Endothelial cell of umbilical vein (primary cell): ENCODE measurements at regions not wholly inside any gene's neighbourhood (a gene's known extent, or its start where the extent isn't known, plus 50 kb on each side); places are given as distances from the start of the nearest gene placed in this dataset.

Experiments
- BruUV-seq: library from RNA; stranded (reverse); fragments of 400-500 nt; replicated peaks from 2 replicates; lab custom pipeline; 2021; lab: Mats Ljungman, UMichigan
- CTCF ChIA-PET: fragments of 300-600, 350-600 bp; sonication (Branson Sonifier 250); formaldehyde crosslinking; loops from one replicate; lab custom pipeline; 2021; ENCODE audit warnings: antibody characterized with exemption, inconsistent platforms; lab: Charles Lee
- POLR2A ChIA-PET: fragments of 300-600, 350-600 bp; sonication (Branson Sonifier 250); formaldehyde crosslinking; loops from one replicate; lab custom pipeline; 2021; ENCODE audit warnings: antibody characterized with exemption, inconsistent platforms; lab: Charles Lee
- DNase-seq: peaks from one replicate; pipeline ENCODE4 v3.0.0-alpha.2; 2011; ENCODE audit warnings: low read depth, low spot score
- FAIRE-seq: peaks from 2 replicates; lab custom pipeline; 2011; peaks lifted over from hg19 to GRCh38; lab: Jason Lieb, UNC
- H2AFZ ChIP-seq: 2 replicates; pipeline ENCODE4 v1.6.0; 2012; ENCODE audit warnings: low read depth, low read length, control low read depth, inconsistent platforms
- H3K27ac ChIP-seq: 2 replicates; pipeline ENCODE4 v1.5.1; 2011; ENCODE audit warnings: low read depth, mild to moderate bottlenecking, control low read depth, low read length, moderate library complexity; ENCODE audit not compliant: insufficient read depth
- H3K27me3 ChIP-seq, 2 experiments: 2 replicates each; pipeline versions ENCODE4 v1.6.0 to v1.6.1; 2011; ENCODE audit warnings: low read length in 2 of 2, mixed read lengths in 1 of 2; ENCODE audit not compliant: control insufficient read depth in 2 of 2, insufficient read depth in 2 of 2
- H3K36me3 ChIP-seq, 2 experiments: 2 replicates in 1 of 2; 3 replicates in 1 of 2; pipeline ENCODE4 v1.5.1; 2011; ENCODE audit warnings: low read length in 2 of 2, mild to moderate bottlenecking in 1 of 2, moderate library complexity in 1 of 2; ENCODE audit not compliant: control insufficient read depth in 2 of 2, insufficient read depth in 2 of 2; ENCODE audit errors: extremely low read depth in 1 of 2
- H3K4me1 ChIP-seq: 3 replicates; pipeline ENCODE4 v1.5.1; 2011; ENCODE audit warnings: mild to moderate bottlenecking, low read length; ENCODE audit not compliant: control insufficient read depth, insufficient read depth; ENCODE audit errors: extremely low read depth
- H3K4me2 ChIP-seq: 2 replicates; pipeline ENCODE4 v1.6.1; 2011; ENCODE audit warnings: low read length, control low read depth, mixed read lengths; ENCODE audit not compliant: insufficient read depth
- H3K4me3 ChIP-seq, 3 experiments: fragments of 200-600 bp in 1 of 3; sonication (generic), shearing (Covaris generic) in 1 of 3; replicated peaks in 1 of 3; 2 replicates each; pipeline ENCODE4 v1.5.1; 2011 to 2016; ENCODE audit warnings: control low read depth in 3 of 3, low read length in 3 of 3, mild to moderate bottlenecking in 2 of 3, inconsistent platforms in 1 of 3, low read depth in 1 of 3, moderate library complexity in 1 of 3; ENCODE audit not compliant: insufficient read depth in 1 of 3
- H3K79me2 ChIP-seq: 2 replicates; pipeline ENCODE4 v1.6.0; 2012; ENCODE audit warnings: low read length, inconsistent platforms; ENCODE audit not compliant: control insufficient read depth, insufficient read depth
- H3K9ac ChIP-seq: replicated peaks from 2 replicates; pipeline ENCODE3; 2011; ENCODE audit warnings: low read length, control low read depth; ENCODE audit not compliant: insufficient read depth; ENCODE audit errors: extremely low read depth
- H3K9me1 ChIP-seq: replicated peaks from 3 replicates; pipeline ENCODE4 v1.6.0; 2011; ENCODE audit warnings: mild to moderate bottlenecking, low read length; ENCODE audit not compliant: control insufficient read depth, insufficient read depth; ENCODE audit errors: extremely low read depth
- H3K9me3 ChIP-seq: replicated peaks from 2 replicates; pipeline ENCODE4 v1.5.1; 2012; ENCODE audit warnings: low read length, inconsistent platforms; ENCODE audit not compliant: control insufficient read depth, insufficient read depth
- H4K20me1 ChIP-seq: replicated peaks from 2 replicates; pipeline ENCODE3; 2011; ENCODE audit warnings: mild to moderate bottlenecking, low read length; ENCODE audit not compliant: control insufficient read depth, insufficient read depth; ENCODE audit errors: extremely low read depth
- CTCF ChIP-seq, 2 donors: IDR thresholded peaks; 1 replicate in 1 of 2; 2 replicates in 1 of 2; pipeline ENCODE4 v1.5.1; 2011; ENCODE audit warnings: low read length in 2 of 2, mild to moderate bottlenecking in 2 of 2, moderate library complexity in 2 of 2, control low read depth in 1 of 2, inconsistent platforms in 1 of 2, low read depth in 1 of 2; ENCODE audit not compliant: insufficient read depth in 1 of 2; ENCODE audit errors: extremely low read depth in 1 of 2
- EZH2 ChIP-seq: IDR thresholded peaks from 2 replicates; pipeline ENCODE4 v1.6.1; 2012; ENCODE audit warnings: borderline replicate concordance, low read depth, mild to moderate bottlenecking, moderate library complexity, low read length, inconsistent platforms; ENCODE audit not compliant: severe bottlenecking
- GATA2 ChIP-seq: IDR thresholded peaks from 2 replicates; pipeline ENCODE4 v1.7.0; 2011; ENCODE audit warnings: low read depth, mild to moderate bottlenecking, moderate library complexity, mixed read lengths, low read length; ENCODE audit not compliant: insufficient read length, insufficient read depth
- JUN ChIP-seq: IDR thresholded peaks from 2 replicates; pipeline ENCODE4 v1.6.1; 2011; ENCODE audit warnings: borderline replicate concordance, low read depth; ENCODE audit not compliant: insufficient read length, insufficient read depth
- MAX ChIP-seq: IDR thresholded peaks from 2 replicates; pipeline ENCODE4 v1.6.1; 2011; ENCODE audit not compliant: insufficient read depth, insufficient read length
- POLR2A ChIP-seq: IDR thresholded peaks from 2 replicates; pipeline ENCODE4 v1.6.1; 2012; ENCODE audit warnings: low read depth, mild to moderate bottlenecking, control low read depth, low read length
- POLR2AphosphoS5 ChIP-seq: IDR thresholded peaks from 2 replicates; pipeline ENCODE4 v1.6.1; 2012; ENCODE audit warnings: low read depth, mild to moderate bottlenecking, control low read depth, low read length, moderate library complexity; ENCODE audit not compliant: insufficient read depth
- dilution Hi-C: fragments of 300-500 bp; cut with MboI; formaldehyde crosslinking; loops from one replicate; pipeline ENCODE4 v1.15.0; 2019; ENCODE audit warnings: low sequenced_read_pairs; ENCODE audit not compliant: extremely low pct_ligation_motif_present
- intact Hi-C: fragments of 100-400 bp; cut with micrococcal nuclease; formaldehyde crosslinking; loops from one replicate; pipeline ENCODE4 v1.10.0; 2022

- Histone ChIP-seq H3K36me3 (no peaks in the 10 kb centered on the region), H4K20me1 (no peaks in the 10 kb centered on the region), H3K4me1 (no peaks in the 10 kb centered on the region), H3K9me1 (no peaks in the 10 kb centered on the region), H2AFZ (no peak overlapping the region), H3K27ac (no peak overlapping the region), H3K27me3 (no peaks in the 10 kb centered on the region), H3K4me3 (no peak overlapping the region), H3K9ac (no peak overlapping the region), H3K79me2 (no peaks in the 10 kb centered on the region), H3K9me3 (no peaks in the 10 kb centered on the region), H3K4me2 (no peak overlapping the region)
- POLR2A ChIA-PET, result no interaction called here
- DNase-seq (no peak), FAIRE-seq (no peak)
- no peak for TF ChIP-seq EZH2
- no peak for TF ChIP-seq POLR2A
- TF ChIP-seq CTCF (IDR thresholded peaks at IDR 0.05; ENCODE audit: extremely low read depth in 1 of 2, insufficient read depth in 1 of 2, low read depth in 1 of 2, low read length in 2 of 2), result no peak
- TF ChIP-seq JUN, result no peak
- no peak for TF ChIP-seq MAX
- no peak for TF ChIP-seq GATA2
- TF ChIP-seq POLR2AphosphoS5, result no peak
- intact Hi-C loops, result no loop called here
- no TSS peak for BruUV-seq
- CTCF ChIA-PET, result no interaction called here
- dilution Hi-C loops, result no loop called here
These were observed 551.6 kb downstream of the PRDM9 start for GRCh38 chr5:24059006-24059405.
